Glutamatergic neuron (in vitro differentiated cells): ENCODE measurements at regions not wholly inside any gene's neighbourhood (a gene's known extent, or its start where the extent isn't known, plus 50 kb on each side); places are given as distances from the start of the nearest gene placed in this dataset.

Experiments used
- DNase-seq: peaks from one replicate; pipeline ENCODE4 v3.0.0; 2022
- H3K27ac Mint-ChIP-seq: one replicate; pipeline ENCODE4 v1.8.0; 2020; ENCODE audit warnings: mild to moderate bottlenecking, mixed read lengths, inconsistent platforms; ENCODE audit not compliant: unreplicated experiment
- H3K27me3 Mint-ChIP-seq: one replicate; pipeline ENCODE4 v1.8.0; 2020; ENCODE audit warnings: mild to moderate bottlenecking, moderate library complexity, mixed read lengths, inconsistent platforms; ENCODE audit not compliant: unreplicated experiment
- H3K36me3 Mint-ChIP-seq: one replicate; pipeline ENCODE4 v1.8.0; 2020; ENCODE audit warnings: mild to moderate bottlenecking, mixed read lengths, inconsistent platforms; ENCODE audit not compliant: unreplicated experiment
- H3K4me1 Mint-ChIP-seq: one replicate; pipeline ENCODE4 v1.8.0; 2020; ENCODE audit warnings: mild to moderate bottlenecking, low read depth, mixed read lengths, inconsistent platforms; ENCODE audit not compliant: unreplicated experiment
- H3K4me3 Mint-ChIP-seq: one replicate; pipeline ENCODE4 v1.8.0; 2020; ENCODE audit warnings: mild to moderate bottlenecking, mixed read lengths, inconsistent platforms; ENCODE audit not compliant: unreplicated experiment
- H3K9me3 Mint-ChIP-seq: one replicate; pipeline ENCODE4 v1.8.0; 2020; ENCODE audit warnings: mild to moderate bottlenecking, moderate library complexity, mixed read lengths, inconsistent platforms; ENCODE audit not compliant: unreplicated experiment
- TF ChIP-seq, protein P1 (sequence below): fragments of 200-600 bp; sonication (generic); IDR thresholded peaks from one replicate; pipeline ENCODE4 v1.5.0; 2021; ENCODE audit not compliant: partially characterized antibody, unreplicated experiment

DNA sequence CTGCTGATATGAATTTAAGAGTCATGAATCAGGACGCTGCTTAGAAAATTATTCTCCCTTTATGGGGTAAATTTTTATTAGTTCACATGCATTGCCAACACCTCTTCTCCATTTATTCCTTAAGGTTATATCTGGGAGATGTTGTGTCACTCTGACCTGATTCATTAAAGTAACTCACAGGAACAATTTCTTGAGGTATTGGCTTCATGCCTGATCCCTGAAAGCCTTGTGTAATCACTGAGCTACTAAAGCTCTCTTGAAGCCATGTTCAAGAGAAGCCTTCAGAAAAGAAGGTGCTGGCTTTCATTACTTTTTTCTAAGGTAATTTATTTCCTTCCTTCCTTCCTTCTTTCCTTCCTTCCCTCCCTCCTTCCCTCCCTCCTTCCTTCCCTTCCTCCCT lies 420.6 kb downstream of the RAB38 start:
- TF ChIP-seq, protein P1, sequence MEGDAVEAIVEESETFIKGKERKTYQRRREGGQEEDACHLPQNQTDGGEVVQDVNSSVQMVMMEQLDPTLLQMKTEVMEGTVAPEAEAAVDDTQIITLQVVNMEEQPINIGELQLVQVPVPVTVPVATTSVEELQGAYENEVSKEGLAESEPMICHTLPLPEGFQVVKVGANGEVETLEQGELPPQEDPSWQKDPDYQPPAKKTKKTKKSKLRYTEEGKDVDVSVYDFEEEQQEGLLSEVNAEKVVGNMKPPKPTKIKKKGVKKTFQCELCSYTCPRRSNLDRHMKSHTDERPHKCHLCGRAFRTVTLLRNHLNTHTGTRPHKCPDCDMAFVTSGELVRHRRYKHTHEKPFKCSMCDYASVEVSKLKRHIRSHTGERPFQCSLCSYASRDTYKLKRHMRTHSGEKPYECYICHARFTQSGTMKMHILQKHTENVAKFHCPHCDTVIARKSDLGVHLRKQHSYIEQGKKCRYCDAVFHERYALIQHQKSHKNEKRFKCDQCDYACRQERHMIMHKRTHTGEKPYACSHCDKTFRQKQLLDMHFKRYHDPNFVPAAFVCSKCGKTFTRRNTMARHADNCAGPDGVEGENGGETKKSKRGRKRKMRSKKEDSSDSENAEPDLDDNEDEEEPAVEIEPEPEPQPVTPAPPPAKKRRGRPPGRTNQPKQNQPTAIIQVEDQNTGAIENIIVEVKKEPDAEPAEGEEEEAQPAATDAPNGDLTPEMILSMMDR, result no peak
- H3K4me1 Mint-ChIP-seq, result no peaks in the 10 kb centered on the region
- DNase-seq, result no peak
- H3K36me3 Mint-ChIP-seq, result no peaks in the 10 kb centered on the region
- H3K4me3 Mint-ChIP-seq, result no peak overlapping the region
- H3K27ac Mint-ChIP-seq, result no peak overlapping the region
- H3K9me3 Mint-ChIP-seq, result no peaks in the 10 kb centered on the region
- no peaks in the 10 kb centered on the region for H3K27me3 Mint-ChIP-seq

DNA sequence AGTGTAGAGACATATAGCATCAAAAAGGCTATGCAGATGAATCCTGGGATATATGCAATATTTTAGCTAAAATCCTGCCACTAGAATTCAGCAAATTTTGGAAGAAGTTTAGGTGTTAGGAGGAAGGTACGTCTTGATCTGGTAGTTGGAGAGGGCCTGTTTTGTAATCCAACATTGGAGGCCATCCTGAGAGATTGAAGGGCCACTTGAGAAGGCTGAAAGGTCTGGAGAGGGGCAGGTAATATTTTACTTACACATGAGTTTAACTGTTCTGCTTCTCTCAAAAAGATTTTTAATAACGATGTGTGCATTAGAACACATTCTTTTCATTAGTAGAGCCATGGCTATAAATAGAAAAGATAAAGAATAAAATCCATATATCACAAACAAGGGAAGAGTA lies 422.1 kb downstream of the RAB38 start:
- Mint-ChIP-seq H3K4me3 (no peak overlapping the region), H3K36me3 (no peaks in the 10 kb centered on the region), H3K27me3 (no peaks in the 10 kb centered on the region), H3K4me1 (no peaks in the 10 kb centered on the region), H3K27ac (no peak overlapping the region), H3K9me3 (no peaks in the 10 kb centered on the region)
- no peak for DNase-seq
- TF ChIP-seq, protein P1, result no peak

DNA sequence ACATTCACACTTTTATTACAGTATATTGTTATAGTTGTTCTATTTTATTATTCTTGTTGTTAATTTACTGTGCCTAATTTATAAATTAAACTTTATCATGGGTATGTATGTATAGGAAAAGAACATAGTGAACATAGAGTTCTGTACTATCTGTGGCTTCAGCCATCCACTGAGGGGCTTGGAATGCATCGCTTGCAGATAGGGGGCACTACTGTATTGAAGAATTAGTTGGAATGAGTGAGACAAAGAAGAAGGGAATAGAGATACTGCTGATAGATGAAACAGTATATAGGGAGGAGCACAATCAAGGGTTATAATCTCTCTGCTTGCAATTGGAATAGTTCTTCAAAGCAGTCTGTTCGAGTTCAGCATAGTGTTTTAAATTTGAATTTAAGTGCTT lies 432.2 kb downstream of the RAB38 start:
- DNase-seq, result no peak
- no peak overlapping the region for H3K4me3 Mint-ChIP-seq
- H3K27me3 Mint-ChIP-seq, result no peaks in the 10 kb centered on the region
- H3K27ac Mint-ChIP-seq, result no peak overlapping the region
- TF ChIP-seq, protein P1, result no peak
- no peaks in the 10 kb centered on the region for H3K36me3 Mint-ChIP-seq
- no peaks in the 10 kb centered on the region for H3K9me3 Mint-ChIP-seq
- no peaks in the 10 kb centered on the region for H3K4me1 Mint-ChIP-seq

DNA sequence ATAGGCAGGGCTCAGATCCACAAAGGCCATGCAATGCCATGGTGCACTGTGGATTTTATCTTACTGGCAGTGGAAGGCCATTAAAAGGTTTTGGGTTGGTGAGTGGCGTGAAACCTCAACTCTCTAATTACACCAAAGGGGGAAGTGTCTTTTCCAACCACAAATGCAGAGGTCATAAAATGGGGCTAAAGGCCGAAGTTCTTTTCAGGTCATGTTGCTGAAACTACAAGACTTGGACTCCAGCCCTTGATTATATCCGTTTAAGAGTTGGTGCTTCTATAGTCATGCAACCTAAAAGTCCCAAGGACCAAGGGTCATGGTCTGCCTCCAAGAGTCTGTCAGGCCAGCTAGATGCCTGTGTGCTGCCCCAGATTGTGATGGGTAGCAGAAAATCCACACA lies 434.3 kb downstream of the RAB38 start:
- Mint-ChIP-seq H3K4me1 (no peaks in the 10 kb centered on the region), H3K9me3 (no peaks in the 10 kb centered on the region), H3K4me3 (no peak overlapping the region), H3K27ac (no peak overlapping the region), H3K27me3 (no peaks in the 10 kb centered on the region), H3K36me3 (no peaks in the 10 kb centered on the region)
- no peak for DNase-seq
- TF ChIP-seq, protein P1, result no peak

DNA sequence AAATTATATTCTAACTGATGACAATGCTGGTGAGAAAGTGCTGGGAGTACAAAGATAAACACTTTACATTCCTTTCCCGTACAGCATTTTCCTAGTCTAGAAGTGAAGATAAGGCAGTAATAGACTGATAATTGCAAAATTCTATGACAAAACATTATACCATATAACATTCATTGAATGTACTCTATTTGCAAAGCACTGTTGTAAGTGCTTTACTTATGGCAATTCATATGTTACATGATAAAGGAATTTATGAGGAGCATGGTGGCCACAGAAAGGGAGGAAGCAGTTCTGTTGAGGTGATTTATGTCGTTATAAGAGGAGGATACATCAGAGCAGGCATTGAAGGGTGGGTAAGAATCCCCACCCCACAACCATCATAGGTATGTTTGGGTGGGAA lies 434.8 kb downstream of the RAB38 start:
- Mint-ChIP-seq H3K9me3 (no peaks in the 10 kb centered on the region), H3K36me3 (no peaks in the 10 kb centered on the region), H3K27me3 (no peaks in the 10 kb centered on the region), H3K4me1 (no peaks in the 10 kb centered on the region), H3K4me3 (no peak overlapping the region), H3K27ac (no peak overlapping the region)
- no peak for DNase-seq
- TF ChIP-seq, protein P1, result no peak
